ENCODE measurements at regions not wholly inside any gene's neighbourhood (a gene's known extent, or its start where the extent isn't known, plus 50 kb on each side); places are given as distances from the start of the nearest gene placed in this dataset.

- no peak overlapping the region for H3K27ac ChIP-seq (ENCODE audit: low read depth, low read length)
- CTCF ChIA-PET: interaction anchor here (0.9 kb wide), 1 partner anchor 20 kb away, joined by 3 read pairs; no protein-coding TSS in a partner anchor
- POLR2A ChIA-PET: interaction anchor here (0.6 kb wide), 1 partner anchor 120 kb away, joined by 3 read pairs; no protein-coding TSS in a partner anchor
Observed at GRCh38 chr2:10183146-10183675, 60.7 kb downstream of the RRM2 start.

GRCh38 chr2:10184421-10184820, 61.9 kb downstream of the RRM2 start:
- no peak overlapping the region for H3K4me3 ChIP-seq (ENCODE audit: low read depth, low read length)
- POLR2A ChIA-PET: interaction anchor here (0.7 kb wide), 1 partner anchor 313 kb away, joined by 8 read pairs; no protein-coding TSS in a partner anchor
- no peak for TF ChIP-seq CTCF (IDR thresholded peaks at IDR 0.05; ENCODE audit: low read depth, low read length)
- no peaks in the 10 kb centered on the region for H3K27me3 ChIP-seq (ENCODE audit: control insufficient read depth, insufficient read depth, low read length)
- H3K27ac ChIP-seq (ENCODE audit: low read depth, low read length): no peak overlapping the region
- no peak for DNase-seq (ENCODE audit: low read depth, low spot score)
- H3K9me3 ChIP-seq (ENCODE audit: control insufficient read depth, insufficient read depth, low read length): no peaks in the 10 kb centered on the region
- CTCF ChIA-PET: no interaction called here

More at GRCh38 chr2:10183146-10183675, 60.7 kb downstream of the RRM2 start:
- no peaks in the 10 kb centered on the region for H3K27me3 ChIP-seq (ENCODE audit: control insufficient read depth, insufficient read depth, low read length)
- H3K9me3 ChIP-seq (ENCODE audit: control insufficient read depth, insufficient read depth, low read length): no peaks in the 10 kb centered on the region
- DNase-seq (ENCODE audit: low read depth, low spot score): no peak
- no peak for TF ChIP-seq CTCF (IDR thresholded peaks at IDR 0.05; ENCODE audit: low read depth, low read length)
- H3K4me3 ChIP-seq (ENCODE audit: low read depth, low read length): no peak overlapping the region

- Histone ChIP-seq H3K27me3 (ENCODE audit: control insufficient read depth, insufficient read depth, low read length) (no peaks in the 10 kb centered on the region), H3K4me3 (ENCODE audit: low read depth, low read length) (no peak overlapping the region), H3K27ac (ENCODE audit: low read depth, low read length) (no peak overlapping the region), H3K9me3 (ENCODE audit: control insufficient read depth, insufficient read depth, low read length) (no peaks in the 10 kb centered on the region)
- ChIA-PET CTCF (no interaction called here), POLR2A (no interaction called here)
- no peak for DNase-seq (ENCODE audit: low read depth, low spot score)
- no peak for TF ChIP-seq CTCF (IDR thresholded peaks at IDR 0.05; ENCODE audit: low read depth, low read length)
Observed at GRCh38 chr2:10185046-10185445, 62.5 kb downstream of the RRM2 start.

- Histone ChIP-seq H3K27me3 (ENCODE audit: control insufficient read depth, insufficient read depth, low read length) (no peaks in the 10 kb centered on the region), H3K4me3 (ENCODE audit: low read depth, low read length) (no peak overlapping the region), H3K9me3 (ENCODE audit: control insufficient read depth, insufficient read depth, low read length) (no peaks in the 10 kb centered on the region), H3K27ac (ENCODE audit: low read depth, low read length) (no peak overlapping the region)
- ChIA-PET CTCF (no interaction called here), POLR2A (interaction anchor here (0.5 kb wide), 1 partner anchor 103 kb away, joined by 4 read pairs; no protein-coding TSS in a partner anchor)
- TF ChIP-seq CTCF (IDR thresholded peaks at IDR 0.05; ENCODE audit: low read depth, low read length): no peak
- DNase-seq (ENCODE audit: low read depth, low spot score): no peak
Observed at GRCh38 chr2:10185755-10186154, 63.2 kb downstream of the RRM2 start.

- POLR2A ChIA-PET: no interaction called here
- CTCF ChIA-PET: no interaction called here
Observed at GRCh38 chr2:10186868-10187535, 64.5 kb downstream of the RRM2 start.

More at GRCh38 chr2:10186868-10187535, 64.5 kb downstream of the RRM2 start:
- Histone ChIP-seq H3K9me3 (ENCODE audit: control insufficient read depth, insufficient read depth, low read length) (no peaks in the 10 kb centered on the region), H3K27me3 (ENCODE audit: control insufficient read depth, insufficient read depth, low read length) (no peaks in the 10 kb centered on the region), H3K27ac (ENCODE audit: low read depth, low read length) (no peak overlapping the region), H3K4me3 (ENCODE audit: low read depth, low read length) (no peak overlapping the region)
- DNase-seq (ENCODE audit: low read depth, low spot score): no peak
- no peak for TF ChIP-seq CTCF (IDR thresholded peaks at IDR 0.05; ENCODE audit: low read depth, low read length)
